ENCODE measurements at regions not wholly inside any gene's neighbourhood (a gene's known extent, or its start where the extent isn't known, plus 50 kb on each side); places are given as distances from the start of the nearest gene placed in this dataset.
"Not testable (repeated sequence)": the region's sequence is repeated elsewhere in the genome, so short reads cannot be mapped to it uniquely, and the experiment has no call there.

DNA sequence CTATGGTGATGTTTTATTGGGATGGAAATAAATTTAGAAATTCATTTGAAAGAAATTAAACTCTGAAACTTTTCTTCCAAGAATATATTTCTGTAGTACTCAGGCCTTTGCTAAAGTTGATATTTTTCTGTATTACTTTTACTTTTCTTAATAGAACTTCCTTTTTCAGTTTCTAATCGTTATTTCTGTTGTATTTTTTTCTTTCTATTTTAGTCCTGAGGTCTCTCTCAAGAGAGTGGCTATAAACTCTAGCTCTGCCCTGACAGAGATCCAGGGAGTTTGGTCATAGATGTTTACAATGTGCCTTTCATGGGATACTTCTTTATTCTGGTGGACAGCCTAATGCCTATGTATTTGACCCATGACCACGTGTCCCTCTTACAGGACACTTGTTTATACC, 51.0 kb downstream of the OR2B6 start:
- H3K4me1 Mint-ChIP-seq, result peaks cover 10 to 15% (median 11%) of the 10 kb centered on the region in 3 donors
- no peak for ATAC-seq (replicated peaks in 1 of 4)
- Histone ChIP-seq H3K4me3 (ENCODE audit: control insufficient read depth in 1 of 2, extremely low read depth in 1 of 2, low read length in 1 of 2) (no peak overlapping the region), H3K9me3 (no peaks in the 10 kb centered on the region), H3K36me3 (ENCODE audit: control insufficient read depth in 2 of 2, extremely low read depth in 1 of 2, insufficient read depth in 1 of 2, low read length in 1 of 2) (no peaks in the 10 kb centered on the region), H3K27ac (ENCODE audit: low read length) (no peak overlapping the region), H3K27me3 (replicated peaks in 1 of 2; ENCODE audit: control insufficient read depth in 2 of 2, extremely low read depth in 1 of 2, insufficient read depth in 2 of 2, low read length in 1 of 2) (peaks cover 0 to 6% of the 10 kb centered on the region in 2 experiments), H3K4me1 (ENCODE audit: control insufficient read depth in 1 of 2, extremely low read depth in 1 of 2, insufficient read depth in 2 of 2, low read length in 2 of 2) (no peaks in the 10 kb centered on the region)
- H3K36me3 Mint-ChIP-seq, result no peaks in the 10 kb centered on the region
- no peak overlapping the region for H3K27ac Mint-ChIP-seq
- WGBS (ENCODE audit: insufficient coverage), result no CpG with 5 or more reads among the region's 2 CpGs
- ChIA-PET CTCF (no interaction called here), POLR2A (no interaction called here)
- peaks cover 5 to 23% of the 10 kb centered on the region in 2 donors for H3K27me3 Mint-ChIP-seq
- no peak for DNase-seq
- H3K4me3 Mint-ChIP-seq, result no peak overlapping the region
- H3K9me3 Mint-ChIP-seq, result no peaks in the 10 kb centered on the region

DNA sequence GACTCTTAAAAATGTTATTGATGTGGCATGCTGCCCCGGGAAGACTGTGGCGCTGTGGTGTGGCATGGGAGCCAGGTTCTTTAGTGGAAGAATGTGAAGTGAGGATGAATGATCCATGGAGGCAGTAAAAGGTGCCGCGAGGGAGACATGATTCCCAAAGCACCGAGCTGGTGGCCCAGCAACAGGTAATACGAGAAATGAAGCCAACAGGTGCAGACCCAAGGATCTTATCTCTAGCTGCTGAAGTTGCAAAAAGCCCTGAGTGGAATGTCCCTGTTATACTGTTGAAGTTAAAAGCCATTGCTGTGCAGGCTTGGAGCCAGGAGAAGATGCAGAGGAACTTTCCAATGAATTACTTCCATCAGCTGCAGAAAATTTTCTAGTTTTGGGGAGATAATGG, 53.5 kb downstream of the OR2B6 start:
- Mint-ChIP-seq H3K27me3 (peaks cover 21% of the 10 kb centered on the region in 2 donors), H3K36me3 (no peaks in the 10 kb centered on the region), H3K27ac (no peak overlapping the region), H3K4me1 (peaks cover 10 to 15% (median 11%) of the 10 kb centered on the region in 3 donors), H3K9me3 (no peaks in the 10 kb centered on the region), H3K4me3 (no peak overlapping the region)
- Histone ChIP-seq H3K4me3 (ENCODE audit: control insufficient read depth in 1 of 2, extremely low read depth in 1 of 2, low read length in 1 of 2) (no peak overlapping the region), H3K9me3 (no peaks in the 10 kb centered on the region), H3K4me1 (ENCODE audit: control insufficient read depth in 1 of 2, extremely low read depth in 1 of 2, insufficient read depth in 2 of 2, low read length in 2 of 2) (no peaks in the 10 kb centered on the region), H3K36me3 (ENCODE audit: control insufficient read depth in 2 of 2, extremely low read depth in 1 of 2, insufficient read depth in 1 of 2, low read length in 1 of 2) (no peaks in the 10 kb centered on the region), H3K27me3 (replicated peaks in 1 of 2; ENCODE audit: control insufficient read depth in 2 of 2, extremely low read depth in 1 of 2, insufficient read depth in 2 of 2, low read length in 1 of 2) (peaks cover 0 to 2% of the 10 kb centered on the region in 2 experiments), H3K27ac (ENCODE audit: low read length) (no peak overlapping the region)
- POLR2A ChIA-PET, result no interaction called here
- CTCF ChIA-PET, result interaction anchor here in 1 of 2 donors (0.6 kb wide), 1 partner anchor 356 kb away, joined by 3 read pairs; no protein-coding TSS in a partner anchor
- DNase-seq, result no peak
- WGBS (ENCODE audit: insufficient coverage), result 95% methylated on average over 6 of the region's 6 CpGs
- ATAC-seq (replicated peaks in 1 of 4), result no peak

DNA sequence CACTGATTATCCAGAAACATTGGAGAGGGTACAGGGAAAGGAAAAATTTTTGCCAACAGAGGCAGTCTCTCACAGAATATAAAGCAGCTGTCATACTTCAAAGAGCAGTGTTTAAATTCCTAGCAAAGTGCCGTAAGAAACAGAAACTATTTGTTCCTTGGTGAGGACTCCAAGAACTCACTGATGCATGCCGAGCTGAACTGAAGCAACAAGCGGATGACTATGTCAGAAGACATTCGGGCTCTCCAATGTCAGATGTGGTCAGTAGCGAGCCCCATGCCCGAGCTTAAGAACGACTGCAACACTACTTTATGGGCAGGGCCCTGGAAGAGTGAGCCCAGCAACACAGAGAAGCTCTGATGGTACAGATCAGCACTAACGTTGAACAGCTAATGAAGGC, 54.7 kb downstream of the OR2B6 start:
- Histone ChIP-seq H3K27ac (ENCODE audit: low read length) (no peak overlapping the region), H3K4me1 (ENCODE audit: control insufficient read depth in 1 of 2, extremely low read depth in 1 of 2, insufficient read depth in 2 of 2, low read length in 2 of 2) (no peaks in the 10 kb centered on the region), H3K4me3 (ENCODE audit: control insufficient read depth in 1 of 2, extremely low read depth in 1 of 2, low read length in 1 of 2) (no peak overlapping the region), H3K27me3 (replicated peaks in 1 of 2; ENCODE audit: control insufficient read depth in 2 of 2, extremely low read depth in 1 of 2, insufficient read depth in 2 of 2, low read length in 1 of 2) (peaks cover 0 to 2% of the 10 kb centered on the region in 2 experiments), H3K36me3 (ENCODE audit: control insufficient read depth in 2 of 2, extremely low read depth in 1 of 2, insufficient read depth in 1 of 2, low read length in 1 of 2) (no peaks in the 10 kb centered on the region), H3K9me3 (no peaks in the 10 kb centered on the region)
- no peaks in the 10 kb centered on the region for H3K9me3 Mint-ChIP-seq
- H3K4me3 Mint-ChIP-seq, result no peak overlapping the region
- H3K4me1 Mint-ChIP-seq, result peaks cover 10 to 15% (median 11%) of the 10 kb centered on the region in 3 donors
- no peak for ATAC-seq (replicated peaks in 1 of 4)
- WGBS (ENCODE audit: insufficient coverage), result 94% methylated on average over 8 of the region's 8 CpGs
- peaks cover 27 to 28% of the 10 kb centered on the region in 2 donors for H3K27me3 Mint-ChIP-seq
- no peak overlapping the region for H3K27ac Mint-ChIP-seq
- ChIA-PET CTCF (no interaction called here), POLR2A (no interaction called here)
- no peak for DNase-seq
- H3K36me3 Mint-ChIP-seq, result no peaks in the 10 kb centered on the region

GRCh38 chr6:28021011-28021410, 59.4 kb upstream of the ZNF165 start:
- H3K4me1 ChIP-seq (ENCODE audit: control insufficient read depth in 1 of 2, extremely low read depth in 1 of 2, insufficient read depth in 2 of 2, low read length in 2 of 2), result not testable (repeated sequence)

DNA sequence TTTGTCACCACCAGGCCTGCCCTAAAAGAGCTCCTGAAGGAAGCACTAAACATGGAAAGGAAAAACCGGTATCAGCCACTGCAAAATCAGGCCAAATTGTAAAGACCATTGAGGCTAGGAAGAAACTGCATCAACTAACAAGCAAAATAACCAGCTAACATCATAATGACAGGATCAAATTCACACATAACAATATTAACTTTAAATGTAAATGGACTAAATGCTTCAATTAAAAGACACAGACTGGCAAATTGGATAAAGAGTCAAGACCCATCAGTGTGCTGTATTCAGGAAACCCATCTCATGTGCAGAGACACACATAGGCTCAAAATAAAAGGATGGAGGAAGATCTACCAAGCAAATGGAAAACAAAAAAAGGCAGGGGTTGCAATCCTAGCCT, 57.7 kb upstream of the ZNF165 start:
- H3K4me1 Mint-ChIP-seq; H3K4me3 ChIP-seq (ENCODE audit: control insufficient read depth in 1 of 2, extremely low read depth in 1 of 2, low read length in 1 of 2); H3K27ac ChIP-seq (ENCODE audit: low read length); H3K27ac Mint-ChIP-seq; H3K27me3 ChIP-seq (replicated peaks in 1 of 2; ENCODE audit: control insufficient read depth in 2 of 2, extremely low read depth in 1 of 2, insufficient read depth in 2 of 2, low read length in 1 of 2); H3K4me3 Mint-ChIP-seq; H3K36me3 Mint-ChIP-seq; POLR2A ChIA-PET; H3K4me1 ChIP-seq (ENCODE audit: control insufficient read depth in 1 of 2, extremely low read depth in 1 of 2, insufficient read depth in 2 of 2, low read length in 2 of 2); H3K9me3 Mint-ChIP-seq; ATAC-seq (replicated peaks in 1 of 4); CTCF ChIA-PET; H3K9me3 ChIP-seq; DNase-seq; H3K36me3 ChIP-seq (ENCODE audit: control insufficient read depth in 2 of 2, extremely low read depth in 1 of 2, insufficient read depth in 1 of 2, low read length in 1 of 2): not testable (repeated sequence)
- peaks cover 28 to 30% of the 10 kb centered on the region in 2 donors for H3K27me3 Mint-ChIP-seq
- WGBS (ENCODE audit: insufficient coverage), result no CpG with 5 or more reads among the region's 1 CpG

More at GRCh38 chr6:28021011-28021410, 59.4 kb upstream of the ZNF165 start:
- H3K9me3 Mint-ChIP-seq; H3K27me3 ChIP-seq (replicated peaks in 1 of 2; ENCODE audit: control insufficient read depth in 2 of 2, extremely low read depth in 1 of 2, insufficient read depth in 2 of 2, low read length in 1 of 2); CTCF ChIA-PET; H3K4me3 Mint-ChIP-seq; H3K27ac Mint-ChIP-seq; H3K4me3 ChIP-seq (ENCODE audit: control insufficient read depth in 1 of 2, extremely low read depth in 1 of 2, low read length in 1 of 2); H3K4me1 Mint-ChIP-seq; H3K9me3 ChIP-seq; DNase-seq; H3K27ac ChIP-seq (ENCODE audit: low read length); H3K36me3 ChIP-seq (ENCODE audit: control insufficient read depth in 2 of 2, extremely low read depth in 1 of 2, insufficient read depth in 1 of 2, low read length in 1 of 2); H3K36me3 Mint-ChIP-seq; POLR2A ChIA-PET; ATAC-seq (replicated peaks in 1 of 4): not testable (repeated sequence)
- WGBS (ENCODE audit: insufficient coverage), result 100% methylated on average over 1 of the region's 12 CpGs
- H3K27me3 Mint-ChIP-seq, result peaks cover 35 to 37% of the 10 kb centered on the region in 2 donors

Measured in T-cell (primary cell).